Kidney (tissue), 13 donors: ENCODE measurements at regions not wholly inside any gene's neighbourhood (a gene's known extent, or its start where the extent isn't known, plus 50 kb on each side); places are given as distances from the start of the nearest gene placed in this dataset.

Source experiments
- DNase-seq, 5 donors: peaks; one replicate each; pipeline ENCODE4 v3.0.0-alpha.2; 2013 to 2020
- FAIRE-seq: peaks from 2 replicates; lab custom pipeline; 2012; peaks lifted over from hg19 to GRCh38; lab: Jason Lieb, UNC
- H3K27ac ChIP-seq, 2 donors: one replicate each; pipeline ENCODE4 v1.7.0; 2013; ENCODE audit warnings: low read depth in 2 of 2, low read length in 2 of 2, inconsistent platforms in 1 of 2
- H3K27me3 ChIP-seq: one replicate; pipeline ENCODE4 v1.7.1; 2013; ENCODE audit warnings: low read length, inconsistent platforms; ENCODE audit not compliant: control insufficient read depth, insufficient read depth
- H3K36me3 ChIP-seq, 3 donors: one replicate each; pipeline versions ENCODE4 v1.7.0 to v1.7.1; 2013; ENCODE audit warnings: low read length in 3 of 3, control low read depth in 1 of 3, inconsistent platforms in 1 of 3; ENCODE audit not compliant: insufficient read depth in 3 of 3, control insufficient read depth in 2 of 3
- H3K4me1 ChIP-seq, 3 donors: one replicate each; pipeline versions ENCODE4 v1.7.0 to v1.7.1; 2013; ENCODE audit warnings: low read length in 3 of 3, inconsistent platforms in 1 of 3, low read depth in 1 of 3; ENCODE audit not compliant: control insufficient read depth in 2 of 3, insufficient read depth in 2 of 3
- H3K4me3 ChIP-seq, 3 donors: one replicate each; pipeline versions ENCODE4 v1.7.0 to v1.8.1; 2013; ENCODE audit warnings: low read length in 3 of 3, control low read depth in 1 of 3, inconsistent platforms in 1 of 3
- H3K9ac ChIP-seq, 3 donors: one replicate each; pipeline versions ENCODE4 v1.7.0 to v1.7.1; 2013; ENCODE audit warnings: low read length in 3 of 3, control low read depth in 1 of 3, inconsistent platforms in 1 of 3
- H3K9me3 ChIP-seq, 3 donors: one replicate each; pipeline versions ENCODE4 v1.7.0 to v1.7.1; 2013; ENCODE audit warnings: low read length in 3 of 3, control low read depth in 1 of 3, inconsistent platforms in 1 of 3; ENCODE audit not compliant: control insufficient read depth in 2 of 3, insufficient read depth in 1 of 3
- intact Hi-C: fragments of 100-400 bp; cut with DNase I; formaldehyde crosslinking; loops from one replicate; pipeline ENCODE4 v1.11.1; 2022
- TF ChIP-seq, protein P1 (sequence below): IDR thresholded peaks from 3 replicates; pipeline ENCODE4 v1.5.1; 2012; ENCODE audit warnings: mild to moderate bottlenecking, moderate library complexity, borderline replicate concordance; ENCODE audit not compliant: insufficient read depth; ENCODE audit errors: extremely low read depth
- donor health status: control.
- donor health status: control.
- donor health status: control.
- donor health status: control.
- donor health status: control.
- donor health status: DM: yes; HTN: yes; CAD: no.
- donor health status: Normal renal cell carcinoma (clear cell type).

DNA sequence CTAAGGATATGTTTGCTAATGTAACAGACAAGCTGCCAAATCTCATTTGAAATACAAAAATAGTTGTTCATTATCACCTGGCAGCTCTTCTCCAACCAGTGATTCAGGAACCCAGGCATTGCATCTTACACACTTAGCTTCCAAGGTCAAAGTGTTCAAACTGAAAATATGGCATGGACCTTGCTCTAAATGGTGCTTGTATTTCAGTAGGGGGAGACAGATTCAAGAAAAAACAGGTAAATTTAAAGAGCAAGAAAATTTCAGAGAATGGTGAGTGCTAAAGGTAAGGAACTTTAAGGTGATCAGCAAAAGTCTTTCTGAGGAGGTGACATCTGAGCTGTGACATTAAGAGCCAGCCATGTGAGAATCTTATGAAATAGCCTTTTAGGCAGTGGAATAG lies 82.8 kb upstream of the E2F8 start:
- FAIRE-seq (no peak), DNase-seq (no peak)
- Histone ChIP-seq H3K4me3 (no peak overlapping the region), H3K27ac (no peak overlapping the region), H3K9ac (no peak overlapping the region), H3K4me1 (no peaks in the 10 kb centered on the region), H3K9me3 (no peaks in the 10 kb centered on the region), H3K27me3 (no peaks in the 10 kb centered on the region), H3K36me3 (no peaks in the 10 kb centered on the region)
- TF ChIP-seq, protein P1, sequence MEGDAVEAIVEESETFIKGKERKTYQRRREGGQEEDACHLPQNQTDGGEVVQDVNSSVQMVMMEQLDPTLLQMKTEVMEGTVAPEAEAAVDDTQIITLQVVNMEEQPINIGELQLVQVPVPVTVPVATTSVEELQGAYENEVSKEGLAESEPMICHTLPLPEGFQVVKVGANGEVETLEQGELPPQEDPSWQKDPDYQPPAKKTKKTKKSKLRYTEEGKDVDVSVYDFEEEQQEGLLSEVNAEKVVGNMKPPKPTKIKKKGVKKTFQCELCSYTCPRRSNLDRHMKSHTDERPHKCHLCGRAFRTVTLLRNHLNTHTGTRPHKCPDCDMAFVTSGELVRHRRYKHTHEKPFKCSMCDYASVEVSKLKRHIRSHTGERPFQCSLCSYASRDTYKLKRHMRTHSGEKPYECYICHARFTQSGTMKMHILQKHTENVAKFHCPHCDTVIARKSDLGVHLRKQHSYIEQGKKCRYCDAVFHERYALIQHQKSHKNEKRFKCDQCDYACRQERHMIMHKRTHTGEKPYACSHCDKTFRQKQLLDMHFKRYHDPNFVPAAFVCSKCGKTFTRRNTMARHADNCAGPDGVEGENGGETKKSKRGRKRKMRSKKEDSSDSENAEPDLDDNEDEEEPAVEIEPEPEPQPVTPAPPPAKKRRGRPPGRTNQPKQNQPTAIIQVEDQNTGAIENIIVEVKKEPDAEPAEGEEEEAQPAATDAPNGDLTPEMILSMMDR = no peak
- intact Hi-C loops = no loop called here

GRCh38 chr11:19321351-19321750 lies 80.6 kb upstream of the E2F8 start:
- no peaks in the 10 kb centered on the region for H3K9me3 ChIP-seq
- H3K4me1 ChIP-seq = no peaks in the 10 kb centered on the region
- intact Hi-C loops = no loop called here
- no peaks in the 10 kb centered on the region for H3K27me3 ChIP-seq
- DNase-seq = no peak
- no peak for FAIRE-seq
- no peak overlapping the region for H3K9ac ChIP-seq
- no peak overlapping the region for H3K27ac ChIP-seq
- H3K4me3 ChIP-seq = no peak overlapping the region
- no peaks in the 10 kb centered on the region for H3K36me3 ChIP-seq
- TF ChIP-seq, protein P1 = no peak

DNA sequence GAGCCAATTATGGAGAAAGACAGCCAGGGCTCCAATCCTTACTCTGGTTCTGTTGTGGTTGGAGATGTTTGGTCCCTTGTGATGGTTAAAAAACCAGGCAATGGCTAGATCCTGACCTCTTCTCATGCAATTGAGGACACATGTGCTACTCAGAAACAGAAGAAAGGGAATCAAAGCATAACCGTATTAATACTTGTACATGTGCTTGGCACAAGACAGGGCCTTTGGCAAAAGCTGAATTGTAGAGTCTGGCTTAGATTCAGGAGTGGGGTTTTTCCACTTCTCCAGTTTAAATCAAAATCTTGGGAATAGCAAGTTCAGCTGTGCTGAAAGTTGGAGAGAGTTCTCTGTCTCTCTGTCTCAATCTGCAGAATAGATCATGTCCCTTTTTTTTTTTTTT lies 80.1 kb upstream of the E2F8 start:
- Histone ChIP-seq H3K36me3 (no peaks in the 10 kb centered on the region), H3K9ac (no peak overlapping the region), H3K27me3 (no peaks in the 10 kb centered on the region), H3K4me1 (no peaks in the 10 kb centered on the region), H3K9me3 (no peaks in the 10 kb centered on the region), H3K4me3 (no peak overlapping the region), H3K27ac (no peak overlapping the region)
- intact Hi-C loops = no loop called here
- TF ChIP-seq, protein P1 = no peak
- DNase-seq (no peak), FAIRE-seq (no peak)

GRCh38 chr11:19316434-19316833 lies 75.7 kb upstream of the E2F8 start:
- Histone ChIP-seq H3K9ac (no peak overlapping the region), H3K36me3 (no peaks in the 10 kb centered on the region), H3K27me3 (no peaks in the 10 kb centered on the region), H3K4me3 (no peak overlapping the region), H3K4me1 (no peaks in the 10 kb centered on the region), H3K27ac (no peak overlapping the region), H3K9me3 (no peaks in the 10 kb centered on the region)
- no peak for FAIRE-seq
- TF ChIP-seq, protein P1 = no peak
- intact Hi-C loops = loop anchor here (5.0 kb wide), 1 partner anchor 236 kb away; no protein-coding TSS in a partner anchor
- peak in 2 of 5 donors; percentile 29 to 71 for DNase-seq
